H9 (cell line): ENCODE measurements at regions not wholly inside any gene's neighbourhood (a gene's known extent, or its start where the extent isn't known, plus 50 kb on each side); places are given as distances from the start of the nearest gene placed in this dataset.
"Not testable (repeated sequence)": the region's sequence is repeated elsewhere in the genome, so short reads cannot be mapped to it uniquely, and the experiment has no call there.

Experiments used
- DNase-seq: peaks from one replicate; pipeline ENCODE4 v3.0.0-alpha.2; 2017
- H2AFZ ChIP-seq: one replicate; pipeline ENCODE4 v1.6.1; 2013; ENCODE audit warnings: mild to moderate bottlenecking, low read length, control low read depth, moderate library complexity
- H2AK5ac ChIP-seq: 2 replicates; pipeline ENCODE4 v1.6.1; 2013; ENCODE audit warnings: low read length, control low read depth, mixed read lengths; ENCODE audit not compliant: insufficient read length
- H2BK120ac ChIP-seq: one replicate; pipeline ENCODE4 v1.6.1; 2013; ENCODE audit warnings: low read depth, mild to moderate bottlenecking, low read length, control low read depth, inconsistent platforms; ENCODE audit not compliant: poor library complexity, severe bottlenecking
- H2BK12ac ChIP-seq: 2 replicates; pipeline ENCODE4 v1.6.1; 2013; ENCODE audit warnings: low read length, control low read depth, mixed read lengths, low read depth; ENCODE audit not compliant: insufficient read length
- H2BK15ac ChIP-seq: 2 replicates; pipeline ENCODE4 v1.6.1; 2013; ENCODE audit warnings: low read depth, low read length, control low read depth
- H2BK20ac ChIP-seq: one replicate; pipeline ENCODE4 v1.6.1; 2013; ENCODE audit warnings: low read depth, mild to moderate bottlenecking, low read length, control low read depth, inconsistent platforms; ENCODE audit not compliant: poor library complexity, severe bottlenecking
- H2BK5ac ChIP-seq: 2 replicates; pipeline ENCODE4 v1.6.1; 2013; ENCODE audit warnings: low read length, control low read depth, mixed read lengths; ENCODE audit not compliant: insufficient read length
- H3K14ac ChIP-seq: 2 replicates; pipeline ENCODE4 v1.6.1; 2013; ENCODE audit warnings: low read length, control low read depth; ENCODE audit not compliant: insufficient read depth
- H3K18ac ChIP-seq: 2 replicates; pipeline ENCODE4 v1.6.1; 2013; ENCODE audit warnings: low read depth, mild to moderate bottlenecking, mixed read lengths, low read length, control low read depth; ENCODE audit not compliant: insufficient read length
- H3K23ac ChIP-seq: 2 replicates; pipeline ENCODE4 v1.6.1; 2013; ENCODE audit warnings: low read length, control low read depth, mixed read lengths, low read depth; ENCODE audit not compliant: insufficient read length
- H3K23me2 ChIP-seq: 2 replicates; pipeline ENCODE4 v1.6.1; 2013; ENCODE audit warnings: low read depth, mild to moderate bottlenecking, mixed read lengths, low read length, control low read depth; ENCODE audit not compliant: insufficient read length, poor library complexity, severe bottlenecking
- H3K27ac ChIP-seq: 2 replicates; pipeline ENCODE4 v1.5.1; 2013; ENCODE audit warnings: low read length, control low read depth, mixed read lengths, low read depth; ENCODE audit not compliant: insufficient read length
- H3K27me3 ChIP-seq: 2 replicates; pipeline ENCODE4 v1.6.1; 2013; ENCODE audit warnings: low read length, control low read depth, inconsistent platforms; ENCODE audit not compliant: insufficient read depth
- H3K4ac ChIP-seq: 2 replicates; pipeline ENCODE4 v1.6.1; 2013; ENCODE audit warnings: low read depth, mild to moderate bottlenecking, control low read depth, inconsistent platforms, low read length, moderate library complexity
- H3K4me1 ChIP-seq: 2 replicates; pipeline ENCODE4 v1.6.1; 2013; ENCODE audit warnings: low read length, control low read depth, inconsistent platforms; ENCODE audit not compliant: insufficient read depth
- H3K4me2 ChIP-seq: 2 replicates; pipeline ENCODE4 v1.6.1; 2013; ENCODE audit warnings: low read length, control low read depth, mixed read lengths; ENCODE audit not compliant: insufficient read length, insufficient read depth
- H3K56ac ChIP-seq: 2 replicates; pipeline ENCODE4 v1.6.1; 2013; ENCODE audit warnings: low read depth, mild to moderate bottlenecking, mixed read lengths, low read length, control low read depth; ENCODE audit not compliant: insufficient read length
- H3K79me1 ChIP-seq: 2 replicates; pipeline ENCODE4 v1.6.1; 2013; ENCODE audit warnings: low read depth, mild to moderate bottlenecking, moderate library complexity, low read length, control low read depth, inconsistent platforms; ENCODE audit not compliant: insufficient read depth, poor library complexity, severe bottlenecking
- H3K79me2 ChIP-seq: 2 replicates; pipeline ENCODE4 v1.6.1; 2013; ENCODE audit warnings: low read length, control low read depth, inconsistent platforms; ENCODE audit not compliant: insufficient read depth
- H3K9ac ChIP-seq: 2 replicates; pipeline ENCODE4 v1.6.1; 2013; ENCODE audit warnings: low read length, control low read depth, mixed read lengths; ENCODE audit not compliant: insufficient read length; ENCODE audit errors: extremely low read depth
- H3K9me3 ChIP-seq: one replicate; pipeline ENCODE4 v1.6.1; 2013; ENCODE audit warnings: low read depth, low read length, inconsistent platforms; ENCODE audit not compliant: control insufficient read depth
- H3T11ph ChIP-seq: one replicate; pipeline ENCODE4 v1.6.1; 2013; ENCODE audit warnings: mild to moderate bottlenecking, low read length, control low read depth, inconsistent platforms
- H4K20me1 ChIP-seq: one replicate; pipeline ENCODE4 v1.6.1; 2013; ENCODE audit not compliant: control insufficient read depth, insufficient read length, insufficient read depth
- H4K5ac ChIP-seq: 2 replicates; pipeline ENCODE4 v1.6.1; 2013; ENCODE audit warnings: low read depth, mild to moderate bottlenecking, mixed read lengths, low read length, control low read depth; ENCODE audit not compliant: insufficient read length
- H4K8ac ChIP-seq: replicated peaks from 2 replicates; pipeline ENCODE4 v1.6.1; 2013; ENCODE audit warnings: low read length, control low read depth, mixed read lengths, low read depth; ENCODE audit not compliant: insufficient read length
- H4K91ac ChIP-seq: 2 replicates; pipeline ENCODE4 v1.6.1; 2013; ENCODE audit warnings: low read depth, mild to moderate bottlenecking, moderate library complexity, mixed read lengths, low read length, control low read depth; ENCODE audit not compliant: insufficient read length
- H3K27ac Mint-ChIP-seq, 3 experiments: 2 replicates in 2 of 3; 3 replicates in 1 of 3; pipeline ENCODE4 v1.8.0; 2020 to 2021; ENCODE audit warnings: mixed read lengths in 3 of 3, mild to moderate bottlenecking in 1 of 3, moderate library complexity in 1 of 3
- H3K27me3 Mint-ChIP-seq: 2 replicates; pipeline ENCODE4 v1.8.0; 2021; ENCODE audit warnings: low read depth, mild to moderate bottlenecking, moderate library complexity, mixed read lengths
- H3K36me3 Mint-ChIP-seq, 3 experiments: 2 replicates in 2 of 3; 3 replicates in 1 of 3; pipeline ENCODE4 v1.8.0; 2020 to 2021; ENCODE audit warnings: low read depth in 3 of 3, mixed read lengths in 3 of 3; ENCODE audit not compliant: insufficient read depth in 1 of 3
- H3K4me1 Mint-ChIP-seq, 2 experiments: 2 replicates each; pipeline ENCODE4 v1.8.0; 2020; ENCODE audit warnings: mixed read lengths in 2 of 2
- H3K4me3 Mint-ChIP-seq, 2 experiments: 2 replicates in 1 of 2; 3 replicates in 1 of 2; pipeline ENCODE4 v1.8.0; 2020 to 2021; ENCODE audit warnings: mild to moderate bottlenecking in 2 of 2, mixed read lengths in 2 of 2, moderate library complexity in 1 of 2
- H3K9me3 Mint-ChIP-seq, 2 experiments: 2 replicates in 1 of 2; 3 replicates in 1 of 2; pipeline ENCODE4 v1.8.0; 2020; ENCODE audit warnings: mild to moderate bottlenecking in 2 of 2, mixed read lengths in 2 of 2, moderate library complexity in 1 of 2
- WGBS: extraction: QIAGEN DNeasy Blood & Tissue Kit; methylation state at CpG from one replicate; pipeline ENCODE4 v1.1.7; 2013; ENCODE audit warnings: missing lambda C conversion rate, low lambda C conversion rate, mixed read lengths; ENCODE audit not compliant: insufficient read length; ENCODE audit errors: extremely low coverage; 5-methylcytosine and 5-hydroxymethylcytosine counted together
- TF ChIP-seq, protein P1 (sequence below): fragments of 200-600 bp; sonication (generic); conservative IDR thresholded peaks from 3 replicates; pipeline ENCODE4 v1.8.0; 2021; ENCODE audit warnings: antibody characterized with exemption, mild to moderate bottlenecking

DNA sequence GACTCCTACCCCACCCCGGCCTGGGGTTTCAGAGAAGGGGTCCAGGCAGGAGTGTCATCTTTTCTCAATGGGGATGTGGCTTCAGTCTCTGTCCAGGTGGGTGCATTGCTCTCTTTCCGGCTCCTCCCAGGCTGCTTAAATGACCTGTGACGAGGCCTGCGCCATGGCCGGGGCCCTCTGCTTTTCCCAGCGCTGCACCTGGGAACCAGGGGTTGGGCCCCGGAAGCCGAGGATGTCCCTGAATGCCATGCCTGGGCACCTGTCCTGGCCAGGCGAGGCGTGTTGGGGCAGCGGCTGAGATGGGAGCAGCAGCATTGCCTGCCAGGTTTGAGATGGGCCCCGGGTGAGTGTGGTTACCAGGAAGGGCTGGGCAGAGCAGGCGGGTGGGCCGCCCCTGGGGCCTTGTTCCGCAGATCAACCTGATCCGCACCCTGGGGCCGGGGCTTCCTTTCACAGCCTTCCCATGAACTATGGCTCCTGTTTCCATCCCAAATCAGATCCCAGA, 147.4 kb downstream of the SEC14L1 start:
- no peak overlapping the region for H2BK12ac ChIP-seq
- H2AFZ ChIP-seq: no peak overlapping the region
- H2BK5ac ChIP-seq: no peak overlapping the region
- no peak overlapping the region for H4K91ac ChIP-seq
- peaks cover 8% of the 10 kb centered on the region; the same call in 1 of the 2 replicates for H3K79me2 ChIP-seq
- no peaks in the 10 kb centered on the region for H3K27me3 Mint-ChIP-seq
- no peak overlapping the region for H3K18ac ChIP-seq
- H3K14ac ChIP-seq: no peak overlapping the region; the same call in 1 of the 2 replicates
- H3K9me3 Mint-ChIP-seq: no peaks in the 10 kb centered on the region
- no peak overlapping the region for H3K9ac ChIP-seq
- H4K5ac ChIP-seq: no peak overlapping the region
- no peak overlapping the region for H3T11ph ChIP-seq
- peak overlapping the region; percentile 63 to 90 (median 89); a peak in 4 of 7 replicates for H3K27ac Mint-ChIP-seq
- no peak overlapping the region for H3K27ac ChIP-seq
- no CpG with 5 or more reads among the region's 17 CpGs for WGBS
- no peak overlapping the region for H3K4me2 ChIP-seq
- no peak overlapping the region for H2BK20ac ChIP-seq
- H2BK120ac ChIP-seq: no peak overlapping the region
- H3K27me3 ChIP-seq: no peaks in the 10 kb centered on the region
- peaks cover 27 to 30% of the 10 kb centered on the region in 2 experiments for H3K4me1 Mint-ChIP-seq
- no peak overlapping the region for H2AK5ac ChIP-seq
- H3K4ac ChIP-seq: no peak overlapping the region
- H3K36me3 Mint-ChIP-seq: peaks cover 0 to 14% (median 11%) of the 10 kb centered on the region in 3 experiments; a peak in 5 of 7 replicates
- no peaks in the 10 kb centered on the region for H3K9me3 ChIP-seq
- no peak for DNase-seq
- H4K20me1 ChIP-seq: no peaks in the 10 kb centered on the region
- TF ChIP-seq, protein P1, sequence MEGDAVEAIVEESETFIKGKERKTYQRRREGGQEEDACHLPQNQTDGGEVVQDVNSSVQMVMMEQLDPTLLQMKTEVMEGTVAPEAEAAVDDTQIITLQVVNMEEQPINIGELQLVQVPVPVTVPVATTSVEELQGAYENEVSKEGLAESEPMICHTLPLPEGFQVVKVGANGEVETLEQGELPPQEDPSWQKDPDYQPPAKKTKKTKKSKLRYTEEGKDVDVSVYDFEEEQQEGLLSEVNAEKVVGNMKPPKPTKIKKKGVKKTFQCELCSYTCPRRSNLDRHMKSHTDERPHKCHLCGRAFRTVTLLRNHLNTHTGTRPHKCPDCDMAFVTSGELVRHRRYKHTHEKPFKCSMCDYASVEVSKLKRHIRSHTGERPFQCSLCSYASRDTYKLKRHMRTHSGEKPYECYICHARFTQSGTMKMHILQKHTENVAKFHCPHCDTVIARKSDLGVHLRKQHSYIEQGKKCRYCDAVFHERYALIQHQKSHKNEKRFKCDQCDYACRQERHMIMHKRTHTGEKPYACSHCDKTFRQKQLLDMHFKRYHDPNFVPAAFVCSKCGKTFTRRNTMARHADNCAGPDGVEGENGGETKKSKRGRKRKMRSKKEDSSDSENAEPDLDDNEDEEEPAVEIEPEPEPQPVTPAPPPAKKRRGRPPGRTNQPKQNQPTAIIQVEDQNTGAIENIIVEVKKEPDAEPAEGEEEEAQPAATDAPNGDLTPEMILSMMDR: no peak
- no peak overlapping the region for H2BK15ac ChIP-seq
- H3K23me2 ChIP-seq: no peaks in the 10 kb centered on the region
- no peak overlapping the region for H3K56ac ChIP-seq
- H3K4me1 ChIP-seq: peaks cover 3% of the 10 kb centered on the region; the same call in 1 of the 2 replicates
- no peak overlapping the region for H3K23ac ChIP-seq
- no peaks in the 10 kb centered on the region for H3K79me1 ChIP-seq
- no peak overlapping the region; a peak in 1 of 5 replicates for H3K4me3 Mint-ChIP-seq
- H4K8ac ChIP-seq: no peak overlapping the region

DNA sequence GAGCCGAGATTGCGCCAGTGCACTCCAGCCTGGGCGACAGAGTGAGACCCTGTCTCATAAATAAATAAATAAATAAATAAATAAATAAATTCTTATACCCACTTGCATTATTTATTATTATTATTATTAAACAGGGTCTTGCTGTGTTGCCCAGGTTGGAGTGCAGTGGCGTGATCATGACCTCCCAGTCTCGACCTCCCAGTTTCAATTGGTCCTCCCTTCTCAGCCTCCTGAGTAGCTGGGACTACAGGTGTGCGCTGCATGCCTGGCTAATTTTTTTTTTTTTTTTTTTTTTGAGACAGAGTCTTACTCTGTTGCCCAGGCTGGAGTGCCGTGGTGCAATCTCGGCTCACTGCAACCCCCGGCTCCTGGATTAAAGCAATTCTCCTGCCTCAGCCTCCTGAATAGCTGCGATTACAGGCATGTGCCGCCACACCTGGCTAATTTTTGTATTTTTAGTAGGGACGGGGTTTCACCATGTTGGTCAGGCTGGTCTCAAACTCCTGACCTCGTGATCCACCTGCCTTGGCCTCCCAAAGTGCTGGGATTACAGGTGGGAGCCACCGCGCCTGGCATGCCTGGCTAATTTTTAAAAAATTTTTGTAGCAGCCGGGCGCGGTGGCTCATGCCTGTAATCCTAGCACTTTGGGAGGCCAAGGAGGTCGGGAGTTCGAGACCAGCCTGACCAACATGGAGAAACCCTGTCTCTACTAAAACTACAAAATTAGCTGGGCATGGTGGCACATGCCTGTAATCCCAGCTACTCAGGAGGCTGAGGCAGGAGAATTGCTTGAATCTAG, 150.2 kb downstream of the SEC14L1 start:
- not testable (repeated sequence) for H3K23ac ChIP-seq, H3K79me1 ChIP-seq, H3K4me2 ChIP-seq, H2BK15ac ChIP-seq, H3T11ph ChIP-seq, H2BK5ac ChIP-seq, H3K27me3 Mint-ChIP-seq, H4K20me1 ChIP-seq, H3K27me3 ChIP-seq, H3K79me2 ChIP-seq, H3K18ac ChIP-seq, H4K8ac ChIP-seq, H2BK12ac ChIP-seq, H3K23me2 ChIP-seq, H3K4me1 ChIP-seq, H2BK20ac ChIP-seq, DNase-seq, H3K27ac Mint-ChIP-seq, H4K5ac ChIP-seq, H3K4ac ChIP-seq, H3K14ac ChIP-seq, H2BK120ac ChIP-seq, H3K56ac ChIP-seq, H2AFZ ChIP-seq, H2AK5ac ChIP-seq, H3K27ac ChIP-seq, H3K4me3 Mint-ChIP-seq, H3K9ac ChIP-seq, H3K9me3 ChIP-seq, H4K91ac ChIP-seq, H3K9me3 Mint-ChIP-seq
- Mint-ChIP-seq H3K4me1 (peaks cover 25 to 26% of the 10 kb centered on the region in 2 experiments), H3K36me3 (peaks cover 3 to 13% (median 11%) of the 10 kb centered on the region in 3 experiments; a peak in 4 of 7 replicates)
- no CpG with 5 or more reads among the region's 20 CpGs for WGBS
